IMR-90 (cell line): ENCODE measurements at regions not wholly inside any gene's neighbourhood (a gene's known extent, or its start where the extent isn't known, plus 50 kb on each side); places are given as distances from the start of the nearest gene placed in this dataset.

Source experiments
- ATAC-seq: fragments of 200-7000 bp; cut with Tn5 transposase; 2 replicates; pipeline ENCODE4 v1.9.1; 2020; ENCODE audit warnings: low read depth, mild to moderate bottlenecking, moderate library complexity
- BruUV-seq: library from RNA; stranded (reverse); fragments of 400-500 nt; replicated peaks from 2 replicates; lab custom pipeline; 2021; lab: Mats Ljungman, UMichigan
- CTCF ChIA-PET: fragments of 300-600 bp; formaldehyde crosslinking; extraction: SDS; loops from one replicate; lab custom pipeline; 2021; ENCODE audit warnings: antibody characterized with exemption; lab: Yijun Ruan, JAX
- POLR2A ChIA-PET: fragments of 300-600 bp; sonication (Branson Sonifier 250); formaldehyde crosslinking; loops from one replicate; lab custom pipeline; 2022; ENCODE audit warnings: antibody characterized with exemption; ENCODE audit not compliant: unreplicated experiment; lab: Charles Lee
- DNase-seq: peaks from one replicate; pipeline ENCODE4 v3.0.0; 2013
- H2AFZ ChIP-seq: replicated peaks from 2 replicates; pipeline ENCODE3; 2013; ENCODE audit warnings: low read length, mild to moderate bottlenecking; ENCODE audit not compliant: poor library complexity
- H2AK5ac ChIP-seq: 2 replicates; pipeline ENCODE4 v1.6.1; 2013; ENCODE audit warnings: low read depth, low read length, inconsistent platforms
- H2AK9ac ChIP-seq: replicated peaks from 2 replicates; pipeline ENCODE3; 2013; ENCODE audit warnings: mild to moderate bottlenecking, low read depth, low read length, moderate library complexity; ENCODE audit not compliant: poor library complexity
- H2BK120ac ChIP-seq: 2 replicates; pipeline ENCODE4 v1.6.1; 2013; ENCODE audit warnings: low read depth, low read length, inconsistent platforms
- H2BK15ac ChIP-seq: 3 replicates; pipeline ENCODE4 v1.6.1; 2013; ENCODE audit warnings: low read depth, low read length, inconsistent platforms
- H2BK20ac ChIP-seq: 2 replicates; pipeline ENCODE4 v1.6.1; 2013; ENCODE audit warnings: low read depth, mild to moderate bottlenecking, inconsistent platforms, low read length, moderate library complexity
- H2BK5ac ChIP-seq: 2 replicates; pipeline ENCODE4 v1.6.1; 2013; ENCODE audit warnings: mild to moderate bottlenecking, low read depth, low read length, inconsistent platforms; ENCODE audit not compliant: poor library complexity, severe bottlenecking
- H3K14ac ChIP-seq: replicated peaks from 2 replicates; pipeline ENCODE4 v1.6.1; 2013; ENCODE audit warnings: low read depth, low read length, inconsistent platforms
- H3K18ac ChIP-seq: 2 replicates; pipeline ENCODE4 v1.6.1; 2013; ENCODE audit warnings: low read depth, low read length, control low read depth
- H3K23ac ChIP-seq: 2 replicates; pipeline ENCODE4 v1.6.1; 2013; ENCODE audit warnings: low read depth, low read length, inconsistent platforms
- H3K27ac ChIP-seq: 2 replicates; pipeline ENCODE4 v1.5.1; 2013; ENCODE audit warnings: mild to moderate bottlenecking, control low read depth, low read length; ENCODE audit not compliant: insufficient read depth
- H3K27me3 ChIP-seq: 2 replicates; pipeline ENCODE4 v1.6.1; 2013; ENCODE audit warnings: low read length; ENCODE audit not compliant: control insufficient read depth, insufficient read depth
- H3K36me3 ChIP-seq: 2 replicates; pipeline ENCODE4 v1.6.1; 2013; ENCODE audit warnings: low read length, mixed read lengths; ENCODE audit not compliant: control insufficient read depth, insufficient read depth
- H3K4ac ChIP-seq: 2 replicates; pipeline ENCODE4 v1.6.1; 2013; ENCODE audit warnings: low read depth, low read length, inconsistent platforms
- H3K4me1 ChIP-seq: 2 replicates; pipeline ENCODE4 v1.6.1; 2013; ENCODE audit warnings: low read length, mixed read lengths; ENCODE audit not compliant: control insufficient read depth, insufficient read depth
- H3K4me2 ChIP-seq: 2 replicates; pipeline ENCODE4 v1.6.1; 2013; ENCODE audit warnings: low read depth, mild to moderate bottlenecking, control low read depth, low read length, moderate library complexity
- H3K4me3 ChIP-seq: 2 replicates; pipeline ENCODE4 v1.5.1; 2013; ENCODE audit warnings: low read depth, mild to moderate bottlenecking, control low read depth, low read length, moderate library complexity; ENCODE audit not compliant: insufficient read depth
- H3K56ac ChIP-seq: 2 replicates; pipeline ENCODE4 v1.6.1; 2013; ENCODE audit warnings: low read length, inconsistent platforms; ENCODE audit not compliant: insufficient read depth; ENCODE audit errors: extremely low read depth
- H3K79me1 ChIP-seq, 2 experiments: 2 replicates each; pipeline ENCODE4 v1.6.1; 2013; ENCODE audit warnings: low read length in 2 of 2, inconsistent platforms in 1 of 2, low read depth in 1 of 2
- H3K9ac ChIP-seq: 2 replicates; pipeline ENCODE4 v1.6.1; 2013; ENCODE audit warnings: low read depth, low read length, control low read depth
- H3K9me1 ChIP-seq: 2 replicates; pipeline ENCODE4 v1.6.1; 2013; ENCODE audit warnings: low read length, inconsistent platforms; ENCODE audit not compliant: insufficient read depth
- H3K9me3 ChIP-seq: 2 replicates; pipeline ENCODE4 v1.6.1; 2013; ENCODE audit warnings: low read length; ENCODE audit not compliant: control insufficient read depth, insufficient read depth
- H4K20me1 ChIP-seq: 2 replicates; pipeline ENCODE4 v1.6.1; 2013; ENCODE audit warnings: low read length, inconsistent platforms; ENCODE audit not compliant: insufficient read depth
- H4K5ac ChIP-seq: 2 replicates; pipeline ENCODE4 v1.6.1; 2013; ENCODE audit warnings: mild to moderate bottlenecking, low read depth, low read length, control low read depth
- H4K8ac ChIP-seq, 2 experiments: 2 replicates each; pipeline ENCODE4 v1.6.1; 2013; ENCODE audit warnings: low read depth in 2 of 2, low read length in 2 of 2, control low read depth in 1 of 2, inconsistent platforms in 1 of 2
- H4K91ac ChIP-seq: 2 replicates; pipeline ENCODE4 v1.6.1; 2013; ENCODE audit warnings: low read depth, low read length, inconsistent platforms; ENCODE audit not compliant: insufficient read depth
- BHLHE40 ChIP-seq: fragments of 150-350 bp; IDR thresholded peaks from 2 replicates; pipeline ENCODE4 v1.6.1; 2016; ENCODE audit warnings: mild to moderate bottlenecking, low read depth, low read length
- CEBPB ChIP-seq: IDR thresholded peaks from 2 replicates; pipeline ENCODE4 v1.6.1; 2012; ENCODE audit warnings: low read depth, low read length, improper control_type of control experiment
- FOS ChIP-seq: fragments of 150-350 bp; IDR thresholded peaks from 2 replicates; pipeline ENCODE4 v1.6.1; 2016; ENCODE audit warnings: low read depth, low read length
- MXI1 ChIP-seq: IDR thresholded peaks from 2 replicates; pipeline ENCODE4 v1.6.1; 2012; ENCODE audit warnings: low read depth, mild to moderate bottlenecking, low read length, moderate library complexity, borderline replicate concordance
- NFE2L2 ChIP-seq: fragments of 150-350 bp; IDR thresholded peaks from 2 replicates; pipeline ENCODE4 v1.6.1; 2016; ENCODE audit warnings: low read depth, mild to moderate bottlenecking, low read length
- RCOR1 ChIP-seq: IDR thresholded peaks from 2 replicates; pipeline ENCODE4 v1.6.1; 2012; ENCODE audit warnings: mild to moderate bottlenecking, low read length, improper control_type of control experiment; ENCODE audit not compliant: insufficient replicate concordance
- WGBS, 2 experiments: methylation state at CpG; one replicate each; pipeline versions ENCODE4 v1.1.5 to v1.1.7; 2013; ENCODE audit warnings: missing lambda C conversion rate in 2 of 2; ENCODE audit not compliant: insufficient read length in 1 of 2; ENCODE audit errors: extremely low coverage in 2 of 2; 5-methylcytosine and 5-hydroxymethylcytosine counted together
- dilution Hi-C: fragments of 300-500 bp; cut with HindIII; formaldehyde crosslinking; loops from one replicate; pipeline ENCODE4 v1.14.3; 2018; ENCODE audit warnings: low sequenced_read_pairs; ENCODE audit not compliant: unreplicated experiment
- in situ Hi-C: fragments of 300-500 bp; cut with MboI; formaldehyde crosslinking; loops from 3 replicates; pipeline ENCODE4 v1.14.3; 2019; ENCODE audit warnings: low sequenced_read_pairs, inconsistent platforms, mixed read lengths
- intact Hi-C: fragments of 100-400 bp; cut with micrococcal nuclease; formaldehyde crosslinking; loops from 2 replicates; pipeline ENCODE4 v1.10.0; 2022

GRCh38 chr18:68438983-68439382, 275.9 kb downstream of the TMX3 start:
- Histone ChIP-seq H2BK15ac (peak overlapping the region; percentile 60; the same call in 2 of the 3 replicates), H3K9me3 (peaks cover 1% of the 10 kb centered on the region; the same call in 1 of the 2 replicates), H4K20me1 (no peaks in the 10 kb centered on the region), H2AK9ac (no peak overlapping the region), H3K18ac (peak overlapping the region; percentile 97), H3K9me1 (no peaks in the 10 kb centered on the region), H3K79me1 (no peaks in the 10 kb centered on the region), H4K8ac (peak overlapping the region; percentile 67 to 86; a peak in 3 of 4 replicates), H3K27me3 (no peaks in the 10 kb centered on the region), H2AK5ac (no peak overlapping the region), H3K4me3 (no peak overlapping the region), H2BK20ac (peak overlapping the region; percentile 60; the same call in 1 of the 2 replicates), H2AFZ (peak overlapping the region; percentile 33), H2BK5ac (peak overlapping the region; percentile 98), H3K4me2 (peak overlapping the region; percentile 41; the same call in 1 of the 2 replicates), H3K36me3 (no peaks in the 10 kb centered on the region), H4K5ac (peak overlapping the region; percentile 75; the same call in 1 of the 2 replicates), H3K27ac (peak overlapping the region; percentile 53; the same call in 1 of the 2 replicates), H4K91ac (no peak overlapping the region), H3K56ac (peak overlapping the region; percentile 45), H3K4me1 (peaks cover 6% of the 10 kb centered on the region; the same call in 1 of the 2 replicates), H3K14ac (peak overlapping the region; percentile 88; the same call in 1 of the 2 replicates), H3K9ac (no peak overlapping the region), H3K23ac (no peak overlapping the region), H3K4ac (peak overlapping the region; percentile 85; the same call in 1 of the 2 replicates), H2BK120ac (peak overlapping the region; percentile 90)
- DNase-seq (peak; percentile 81), ATAC-seq (peak; percentile 86)
- WGBS, 2 experiments = no CpG with 5 or more reads among the region's 2 CpGs
- TF ChIP-seq FOS = no peak
- TF ChIP-seq RCOR1 = no peak
- TF ChIP-seq NFE2L2 = no peak
- peak; percentile 91 for TF ChIP-seq CEBPB
- no peak for TF ChIP-seq BHLHE40
- no peak for TF ChIP-seq MXI1
- CTCF ChIA-PET = no interaction called here
- in situ Hi-C loops = no loop called here
- BruUV-seq = no TSS peak
- POLR2A ChIA-PET = no interaction called here
- intact Hi-C loops = no loop called here
- dilution Hi-C loops = no loop called here
